Endodermal cell (in vitro differentiated cells): ENCODE measurements at regions not wholly inside any gene's neighbourhood (a gene's known extent, or its start where the extent isn't known, plus 50 kb on each side); places are given as distances from the start of the nearest gene placed in this dataset.

Experiments
- DNase-seq: peaks from one replicate; pipeline ENCODE4 v3.0.0-alpha.2; 2017
- H3K27ac ChIP-seq: 2 replicates; pipeline ENCODE4 v1.5.1; 2013; ENCODE audit warnings: mild to moderate bottlenecking, low read depth, low read length, moderate library complexity
- H3K27me3 ChIP-seq: 2 replicates; pipeline ENCODE4 v1.6.1; 2013; ENCODE audit warnings: mild to moderate bottlenecking, low read length, moderate library complexity; ENCODE audit not compliant: insufficient read depth, control insufficient read depth, poor library complexity, severe bottlenecking
- H3K36me3 ChIP-seq: 2 replicates; pipeline ENCODE4 v1.7.0; 2013; ENCODE audit warnings: mild to moderate bottlenecking, low read length, moderate library complexity; ENCODE audit not compliant: control insufficient read depth, insufficient read depth
- H3K4me1 ChIP-seq: one replicate; pipeline ENCODE4 v1.7.0; 2013; ENCODE audit warnings: low read length; ENCODE audit not compliant: control insufficient read depth, insufficient read depth
- H3K4me3 ChIP-seq: 2 replicates; pipeline ENCODE4 v1.5.1; 2013; ENCODE audit warnings: mild to moderate bottlenecking, low read length, moderate library complexity
- H3K9ac ChIP-seq: 2 replicates; pipeline ENCODE4 v1.6.1; 2013; ENCODE audit warnings: mild to moderate bottlenecking, low read length, moderate library complexity; ENCODE audit not compliant: poor library complexity, severe bottlenecking; ENCODE audit errors: extremely low read depth
- H3K9me3 ChIP-seq: 2 replicates; pipeline ENCODE4 v1.6.1; 2013; ENCODE audit warnings: mild to moderate bottlenecking, low read length, moderate library complexity; ENCODE audit not compliant: control insufficient read depth
- H3K27ac Mint-ChIP-seq: 2 replicates; pipeline ENCODE4 v1.8.0; 2020; ENCODE audit warnings: mixed read lengths
- H3K27me3 Mint-ChIP-seq: 2 replicates; pipeline ENCODE4 v1.8.0; 2021; ENCODE audit warnings: mild to moderate bottlenecking, mixed read lengths; ENCODE audit not compliant: insufficient read depth
- H3K36me3 Mint-ChIP-seq: 2 replicates; pipeline ENCODE4 v1.8.0; 2020; ENCODE audit warnings: low read depth, mixed read lengths
- H3K4me1 Mint-ChIP-seq: 2 replicates; pipeline ENCODE4 v1.8.0; 2020; ENCODE audit warnings: mixed read lengths
- H3K4me3 Mint-ChIP-seq: 2 replicates; pipeline ENCODE4 v1.8.0; 2020; ENCODE audit warnings: mild to moderate bottlenecking, moderate library complexity, mixed read lengths
- H3K9me3 Mint-ChIP-seq: 2 replicates; pipeline ENCODE4 v1.8.0; 2020; ENCODE audit warnings: mild to moderate bottlenecking, mixed read lengths
- CTCF ChIP-seq: fragments of 200-600 bp; sonication (generic); conservative IDR thresholded peaks from 2 replicates; pipeline ENCODE4 v1.5.0; 2021; ENCODE audit warnings: antibody characterized with exemption, mild to moderate bottlenecking
- WGBS, 2 experiments: methylation state at CpG; one replicate each; pipeline versions ENCODE4 v1.1.5 to v1.1.7; 2013; ENCODE audit warnings: missing lambda C conversion rate in 2 of 2, mixed read lengths in 1 of 2; ENCODE audit not compliant: insufficient coverage in 1 of 2, insufficient read length in 1 of 2; 5-methylcytosine and 5-hydroxymethylcytosine counted together

- no peak overlapping the region for H3K27ac ChIP-seq
- Mint-ChIP-seq H3K27ac (no peak overlapping the region), H3K4me3 (no peak overlapping the region), H3K36me3 (no peaks in the 10 kb centered on the region), H3K9me3 (peaks cover 20% of the 10 kb centered on the region), H3K27me3 (no peaks in the 10 kb centered on the region), H3K4me1 (no peaks in the 10 kb centered on the region)
- no peak for DNase-seq
- H3K9me3 ChIP-seq, result no peaks in the 10 kb centered on the region
- no peak overlapping the region for H3K9ac ChIP-seq
- no peaks in the 10 kb centered on the region for H3K36me3 ChIP-seq
- TF ChIP-seq CTCF, result no peak
- H3K4me3 ChIP-seq, result no peak overlapping the region
- no peaks in the 10 kb centered on the region for H3K27me3 ChIP-seq
- H3K4me1 ChIP-seq, result no peaks in the 10 kb centered on the region
These were observed 84.0 kb upstream of the TMEFF2 start for GRCh38 chr2:192278701-192279100.

DNA sequence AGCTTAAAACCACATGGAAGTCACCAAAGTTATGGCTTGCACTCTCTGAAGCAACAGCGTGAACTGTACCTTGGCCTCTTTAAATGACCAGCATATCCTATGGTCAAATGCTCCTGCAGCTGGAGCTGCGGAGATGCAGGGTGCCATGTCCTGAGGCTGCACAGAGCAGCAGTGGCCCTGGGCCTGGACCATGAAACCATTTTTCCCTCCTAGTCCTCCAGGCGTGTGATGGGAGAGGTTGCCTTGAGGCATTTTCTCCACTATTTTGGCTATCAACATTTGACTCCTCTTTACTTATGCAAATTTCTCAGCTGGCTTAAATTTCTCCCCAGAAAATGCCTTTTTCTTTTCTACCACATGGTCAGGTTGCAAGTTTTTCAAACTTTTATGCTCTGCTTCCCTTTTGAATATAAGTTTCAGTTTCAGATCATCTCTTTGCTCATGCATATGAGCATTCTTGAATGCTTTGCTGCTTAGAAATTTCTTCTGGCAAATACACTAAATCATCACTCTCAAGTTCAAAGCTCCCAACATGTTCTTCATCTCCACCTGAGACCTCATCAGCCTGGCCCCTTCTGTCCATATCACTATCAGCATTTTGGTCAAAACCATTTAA lies 82.9 kb upstream of the TMEFF2 start:
- WGBS, 2 experiments, result 95 to 100% methylated on average over 3 of the region's 3 CpGs
- no peak for TF ChIP-seq CTCF
- Mint-ChIP-seq H3K27me3 (no peaks in the 10 kb centered on the region), H3K4me3 (no peak overlapping the region), H3K9me3 (peaks cover 20% of the 10 kb centered on the region), H3K36me3 (no peaks in the 10 kb centered on the region), H3K27ac (no peak overlapping the region), H3K4me1 (no peaks in the 10 kb centered on the region)
- H3K4me1 ChIP-seq, result no peaks in the 10 kb centered on the region
- no peaks in the 10 kb centered on the region for H3K36me3 ChIP-seq
- H3K27me3 ChIP-seq, result no peaks in the 10 kb centered on the region
- no peak for DNase-seq
- H3K9ac ChIP-seq, result no peak overlapping the region
- no peak overlapping the region for H3K4me3 ChIP-seq
- no peaks in the 10 kb centered on the region for H3K9me3 ChIP-seq
- no peak overlapping the region for H3K27ac ChIP-seq

DNA sequence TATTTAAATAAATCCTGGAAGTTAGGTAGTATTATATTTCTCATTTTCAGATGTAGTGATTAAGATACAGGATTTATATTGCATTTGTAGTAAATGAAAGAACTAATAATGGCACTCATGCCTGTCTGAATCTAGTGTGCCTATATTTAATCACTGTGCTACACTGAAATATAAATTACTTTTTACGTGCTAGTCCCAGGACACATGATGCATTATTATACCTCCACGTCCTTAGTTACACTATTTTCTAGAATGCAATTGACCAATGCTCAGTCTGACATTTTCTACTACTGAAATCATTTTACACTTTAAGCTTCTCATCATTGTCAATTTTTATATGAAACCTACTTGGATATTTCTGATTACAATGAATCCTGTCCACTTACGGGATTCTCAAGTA lies 80.9 kb upstream of the TMEFF2 start:
- H3K9me3 Mint-ChIP-seq, result peaks cover 20% of the 10 kb centered on the region
- Histone ChIP-seq H3K27me3 (no peaks in the 10 kb centered on the region), H3K4me1 (no peaks in the 10 kb centered on the region), H3K36me3 (no peaks in the 10 kb centered on the region), H3K9me3 (no peaks in the 10 kb centered on the region), H3K27ac (no peak overlapping the region), H3K4me3 (no peak overlapping the region), H3K9ac (no peak overlapping the region)
- H3K27ac Mint-ChIP-seq, result no peak overlapping the region
- DNase-seq, result no peak
- no peaks in the 10 kb centered on the region for H3K36me3 Mint-ChIP-seq
- H3K27me3 Mint-ChIP-seq, result no peaks in the 10 kb centered on the region
- WGBS, 2 experiments, result 86 to 95% methylated on average over 2 to 3 of the region's 3 CpGs
- no peaks in the 10 kb centered on the region for H3K4me1 Mint-ChIP-seq
- no peak overlapping the region for H3K4me3 Mint-ChIP-seq
- TF ChIP-seq CTCF, result no peak
